SH-SY5Y (cell line): ENCODE measurements at regions not wholly inside any gene's neighbourhood (a gene's known extent, or its start where the extent isn't known, plus 50 kb on each side); places are given as distances from the start of the nearest gene placed in this dataset.

Experiments
- GATA2 ChIP-seq: IDR thresholded peaks from 2 replicates; pipeline ENCODE4 v1.6.1; 2011; ENCODE audit warnings: mild to moderate bottlenecking, low read depth, low read length
- GATA3 ChIP-seq: IDR thresholded peaks from 2 replicates; pipeline ENCODE4 v1.6.1; 2011; ENCODE audit warnings: low read depth, mild to moderate bottlenecking, low read length, moderate library complexity

GRCh38 chr2:173667415-173667814 is 297.8 kb downstream of the SP3 start:
- TF ChIP-seq GATA3: no peak
- TF ChIP-seq GATA2: no peak

- no peak for TF ChIP-seq GATA3
- TF ChIP-seq GATA2: no peak
Observed at GRCh38 chr2:173669271-173669853, 295.8 kb downstream of the SP3 start.

- TF ChIP-seq GATA2 (no peak), GATA3 (no peak)
Observed at GRCh38 chr2:173669888-173670287, 295.3 kb downstream of the SP3 start.

- no peak for TF ChIP-seq GATA2
- TF ChIP-seq GATA3: no peak
Observed at GRCh38 chr2:173672573-173673340, 292.4 kb downstream of the SP3 start.

GRCh38 chr2:173673640-173674039 is 291.5 kb downstream of the SP3 start:
- TF ChIP-seq GATA3 (no peak), GATA2 (no peak)

GRCh38 chr2:173676647-173677046 is 288.5 kb downstream of the SP3 start:
- TF ChIP-seq GATA3 (no peak), GATA2 (no peak)

- TF ChIP-seq GATA2 (no peak), GATA3 (no peak)
Observed at GRCh38 chr2:173678186-173678585, 287.0 kb downstream of the SP3 start.

- no peak for TF ChIP-seq GATA2
- no peak for TF ChIP-seq GATA3
Observed at GRCh38 chr2:173680574-173680973, 284.6 kb downstream of the SP3 start.

- no peak for TF ChIP-seq GATA2
- no peak for TF ChIP-seq GATA3
Observed at GRCh38 chr2:173681881-173682650, 283.1 kb downstream of the SP3 start.

- no peak for TF ChIP-seq GATA3
- no peak for TF ChIP-seq GATA2
Observed at GRCh38 chr2:173684896-173685459, 280.2 kb downstream of the SP3 start.

- TF ChIP-seq GATA3 (no peak), GATA2 (no peak)
Observed at GRCh38 chr2:173690349-173690748, 274.8 kb downstream of the SP3 start.

GRCh38 chr2:173692068-173692467 is 273.1 kb downstream of the SP3 start:
- no peak for TF ChIP-seq GATA3
- no peak for TF ChIP-seq GATA2

GRCh38 chr2:173693044-173693589 is 272.1 kb downstream of the SP3 start:
- TF ChIP-seq GATA2 (no peak), GATA3 (no peak)

- TF ChIP-seq GATA3: no peak
- no peak for TF ChIP-seq GATA2
Observed at GRCh38 chr2:173696274-173696673, 268.9 kb downstream of the SP3 start.
